MM.1S (cell line): ENCODE measurements at regions not wholly inside any gene's neighbourhood (a gene's known extent, or its start where the extent isn't known, plus 50 kb on each side); places are given as distances from the start of the nearest gene placed in this dataset.

Source experiments
- CTCF ChIP-seq: fragments of 300-600 bp; sonication (generic); IDR thresholded peaks from 2 replicates; pipeline ENCODE4 v1.5.1; 2016; ENCODE audit warnings: antibody characterized with exemption, low read length, mixed read lengths
- EZH2 ChIP-seq: fragments of 300-600 bp; sonication (generic); optimal IDR thresholded peaks from 2 replicates; pipeline ENCODE3; 2017; ENCODE audit warnings: low read depth, mild to moderate bottlenecking, antibody characterized with exemption, low read length, mixed read lengths
- EZH2phosphoT487 ChIP-seq: fragments of 300-600 bp; sonication (generic); IDR thresholded peaks from 2 replicates; pipeline ENCODE4 v1.6.1; 2018; ENCODE audit warnings: antibody characterized with exemption, low read length

DNA sequence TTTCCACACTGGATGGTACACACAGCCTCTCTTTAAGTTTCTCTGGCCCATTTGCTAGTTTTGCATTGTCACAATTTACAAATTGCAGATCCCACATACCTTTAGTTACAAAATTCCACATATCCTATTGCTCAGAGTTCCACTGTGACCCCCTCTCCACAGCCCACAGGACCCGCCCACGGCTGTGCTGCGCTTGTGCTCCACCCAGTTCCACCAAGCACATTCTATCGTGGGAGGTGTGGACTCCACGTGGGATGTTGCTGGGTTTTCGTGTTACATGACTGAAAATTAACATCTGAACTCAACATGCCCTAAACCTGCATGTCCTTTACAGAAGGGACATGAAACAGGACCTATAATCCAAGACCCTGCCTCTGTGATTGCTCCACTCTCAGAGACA lies 423.0 kb downstream of the IRS2 start:
- TF ChIP-seq EZH2 (no peak), CTCF (no peak), EZH2phosphoT487 (no peak)
